ENCODE measurements at regions not wholly inside any gene's neighbourhood (a gene's known extent, or its start where the extent isn't known, plus 50 kb on each side); places are given as distances from the start of the nearest gene placed in this dataset.

DNA sequence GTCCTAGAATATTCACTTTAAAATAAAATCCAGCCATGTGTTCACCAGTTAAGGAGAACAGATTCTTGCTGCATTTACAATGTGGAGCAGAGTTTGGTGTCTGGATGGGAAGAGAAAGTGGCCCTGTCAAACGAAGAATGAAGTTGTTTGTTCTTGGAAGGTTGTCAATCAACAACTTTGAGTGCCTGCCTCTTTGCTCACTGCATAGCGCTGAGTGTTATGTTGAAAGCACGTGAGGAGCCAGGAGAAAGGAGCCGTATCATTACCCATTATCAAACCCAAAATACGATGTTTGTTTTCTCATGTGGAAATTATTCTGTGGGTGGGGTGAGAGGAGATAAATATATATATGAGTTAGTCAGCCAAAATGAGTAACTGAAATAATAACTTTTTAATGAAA is 492.5 kb upstream of the POU3F3 start:
- Histone ChIP-seq H3K9ac (ENCODE audit: insufficient read depth, low read length, poor library complexity, severe bottlenecking) (no peak overlapping the region), H3K27me3 (ENCODE audit: control insufficient read depth in 2 of 2, insufficient read depth in 2 of 2, low read length in 2 of 2) (no peaks in the 10 kb centered on the region), H3K79me2 (ENCODE audit: insufficient read depth, low read length) (no peaks in the 10 kb centered on the region), H3K4me2 (replicated peaks; ENCODE audit: extremely low read depth, low read length, poor library complexity, severe bottlenecking) (no peak overlapping the region), H3K4me3 (replicated peaks in 1 of 3; ENCODE audit: low read depth in 2 of 3, low read length in 3 of 3) (no peak overlapping the region), H3K9me3 (replicated peaks in 1 of 2; ENCODE audit: control insufficient read depth in 1 of 2, insufficient read depth in 1 of 2, low read length in 2 of 2) (no peaks in the 10 kb centered on the region), H3K27ac (ENCODE audit: low read depth in 1 of 2, low read length in 2 of 2) (no peak overlapping the region), H3K4me1 (ENCODE audit: control insufficient read depth in 1 of 2, insufficient read depth in 2 of 2, low read length in 2 of 2) (no peaks in the 10 kb centered on the region), H4K20me1 (ENCODE audit: insufficient read depth, low read length) (no peaks in the 10 kb centered on the region), H2AFZ (ENCODE audit: insufficient read depth, low read depth, low read length, poor library complexity, severe bottlenecking) (no peak overlapping the region), H3K36me3 (replicated peaks in 1 of 2; ENCODE audit: control insufficient read depth in 1 of 2, insufficient read depth in 2 of 2, low read length in 2 of 2) (no peaks in the 10 kb centered on the region)
- intact Hi-C loops (cut with micrococcal nuclease) = no loop called here
- Mint-ChIP-seq H3K27me3 (ENCODE audit: low read depth in 3 of 3) (peaks cover 2 to 3% (median 2%) of the 10 kb centered on the region in 3 donors), H3K9me3 (peaks cover 0 to 3% (median 0%) of the 10 kb centered on the region in 7 donors), H3K4me3 (no peak overlapping the region), H3K36me3 (no peaks in the 10 kb centered on the region), H3K27ac (no peak overlapping the region), H3K4me1 (no peaks in the 10 kb centered on the region)
- no peak for DNase-seq
- WGBS (ENCODE audit: insufficient coverage) = no CpG with 5 or more reads among the region's 5 CpGs
- TF ChIP-seq, protein P1, sequence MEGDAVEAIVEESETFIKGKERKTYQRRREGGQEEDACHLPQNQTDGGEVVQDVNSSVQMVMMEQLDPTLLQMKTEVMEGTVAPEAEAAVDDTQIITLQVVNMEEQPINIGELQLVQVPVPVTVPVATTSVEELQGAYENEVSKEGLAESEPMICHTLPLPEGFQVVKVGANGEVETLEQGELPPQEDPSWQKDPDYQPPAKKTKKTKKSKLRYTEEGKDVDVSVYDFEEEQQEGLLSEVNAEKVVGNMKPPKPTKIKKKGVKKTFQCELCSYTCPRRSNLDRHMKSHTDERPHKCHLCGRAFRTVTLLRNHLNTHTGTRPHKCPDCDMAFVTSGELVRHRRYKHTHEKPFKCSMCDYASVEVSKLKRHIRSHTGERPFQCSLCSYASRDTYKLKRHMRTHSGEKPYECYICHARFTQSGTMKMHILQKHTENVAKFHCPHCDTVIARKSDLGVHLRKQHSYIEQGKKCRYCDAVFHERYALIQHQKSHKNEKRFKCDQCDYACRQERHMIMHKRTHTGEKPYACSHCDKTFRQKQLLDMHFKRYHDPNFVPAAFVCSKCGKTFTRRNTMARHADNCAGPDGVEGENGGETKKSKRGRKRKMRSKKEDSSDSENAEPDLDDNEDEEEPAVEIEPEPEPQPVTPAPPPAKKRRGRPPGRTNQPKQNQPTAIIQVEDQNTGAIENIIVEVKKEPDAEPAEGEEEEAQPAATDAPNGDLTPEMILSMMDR (IDR thresholded peaks at IDR 0.05) = no peak

DNA sequence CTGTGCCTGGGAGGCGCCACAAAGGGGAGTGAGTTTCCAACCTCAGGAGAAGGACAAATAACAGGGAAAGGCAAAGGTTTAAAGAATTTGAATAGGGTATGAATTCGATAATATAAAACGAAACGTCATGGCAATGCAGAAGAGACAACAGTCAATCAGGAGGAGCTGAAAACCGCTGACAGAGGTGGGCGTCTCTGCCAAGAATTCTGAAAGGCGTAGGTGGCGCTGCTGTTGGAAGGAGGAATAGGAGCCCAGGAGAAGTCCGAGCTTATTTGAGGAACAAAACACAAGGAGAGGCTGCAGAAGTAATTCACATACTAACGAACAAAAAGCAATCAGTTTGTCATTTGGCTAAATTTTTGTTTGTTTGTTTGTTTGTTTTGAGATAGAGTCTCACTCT is 485.8 kb upstream of the POU3F3 start:
- no peak overlapping the region for H3K4me3 ChIP-seq (replicated peaks in 1 of 3; ENCODE audit: low read depth in 2 of 3, low read length in 3 of 3)
- TF ChIP-seq, protein P1 (IDR thresholded peaks at IDR 0.05) = no peak
- H2AFZ ChIP-seq (ENCODE audit: insufficient read depth, low read depth, low read length, poor library complexity, severe bottlenecking) = no peak overlapping the region
- H3K4me1 Mint-ChIP-seq = no peaks in the 10 kb centered on the region
- H3K79me2 ChIP-seq (ENCODE audit: insufficient read depth, low read length) = no peaks in the 10 kb centered on the region
- WGBS (ENCODE audit: insufficient coverage) = 90% methylated on average over 9 of the region's 10 CpGs
- no peaks in the 10 kb centered on the region for H3K36me3 ChIP-seq (replicated peaks in 1 of 2; ENCODE audit: control insufficient read depth in 1 of 2, insufficient read depth in 2 of 2, low read length in 2 of 2)
- H3K4me2 ChIP-seq (replicated peaks; ENCODE audit: extremely low read depth, low read length, poor library complexity, severe bottlenecking) = no peak overlapping the region
- H3K9me3 ChIP-seq (replicated peaks in 1 of 2; ENCODE audit: control insufficient read depth in 1 of 2, insufficient read depth in 1 of 2, low read length in 2 of 2) = no peaks in the 10 kb centered on the region
- peaks cover 0 to 9% (median 3%) of the 10 kb centered on the region in 7 donors for H3K9me3 Mint-ChIP-seq
- H3K27me3 Mint-ChIP-seq (ENCODE audit: low read depth in 3 of 3) = peaks cover 0 to 6% (median 3%) of the 10 kb centered on the region in 3 donors
- H3K4me3 Mint-ChIP-seq = no peak overlapping the region
- no peaks in the 10 kb centered on the region for H3K36me3 Mint-ChIP-seq
- H3K9ac ChIP-seq (ENCODE audit: insufficient read depth, low read length, poor library complexity, severe bottlenecking) = no peak overlapping the region
- DNase-seq = no peak
- H3K27ac ChIP-seq (ENCODE audit: low read depth in 1 of 2, low read length in 2 of 2) = no peak overlapping the region
- H3K27me3 ChIP-seq (ENCODE audit: control insufficient read depth in 2 of 2, insufficient read depth in 2 of 2, low read length in 2 of 2) = no peaks in the 10 kb centered on the region
- no peaks in the 10 kb centered on the region for H3K4me1 ChIP-seq (ENCODE audit: control insufficient read depth in 1 of 2, insufficient read depth in 2 of 2, low read length in 2 of 2)
- intact Hi-C loops (cut with micrococcal nuclease) = no loop called here
- H3K27ac Mint-ChIP-seq = no peak overlapping the region
- no peaks in the 10 kb centered on the region for H4K20me1 ChIP-seq (ENCODE audit: insufficient read depth, low read length)
